ENCODE measurements at regions not wholly inside any gene's neighbourhood (a gene's known extent, or its start where the extent isn't known, plus 50 kb on each side); places are given as distances from the start of the nearest gene placed in this dataset.

GRCh38 chr2:237262838-237263771, 150.9 kb downstream of the COL6A3 start:
- ChIA-PET CTCF (no interaction called here), POLR2A (no interaction called here)
- no peaks in the 10 kb centered on the region for H4K20me1 ChIP-seq (replicated peaks; ENCODE audit: control insufficient read depth, extremely low read depth, insufficient read depth, low read length)
- H3K27ac ChIP-seq (ENCODE audit: insufficient read depth, low read depth, low read length): no peak overlapping the region
- intact Hi-C loops (cut with micrococcal nuclease) (no loop called here), dilution Hi-C loops (cut with MboI; ENCODE audit: extremely low pct_ligation_motif_present, low sequenced_read_pairs) (no loop called here)
- no peaks in the 10 kb centered on the region for H3K79me2 ChIP-seq (ENCODE audit: control insufficient read depth, insufficient read depth, low read length)
- no peaks in the 10 kb centered on the region for H3K27me3 ChIP-seq (ENCODE audit: control insufficient read depth in 2 of 2, insufficient read depth in 2 of 2, low read length in 2 of 2)
- H3K4me3 ChIP-seq (replicated peaks in 1 of 3; ENCODE audit: insufficient read depth in 1 of 3, low read depth in 1 of 3, low read length in 3 of 3): no peak overlapping the region
- no peaks in the 10 kb centered on the region for H3K9me3 ChIP-seq (replicated peaks; ENCODE audit: control insufficient read depth, insufficient read depth, low read length)
- no peak overlapping the region for H3K9ac ChIP-seq (replicated peaks; ENCODE audit: extremely low read depth, insufficient read depth, low read length)
- peaks cover 3% of the 10 kb centered on the region for H3K4me1 ChIP-seq (ENCODE audit: control insufficient read depth, extremely low read depth, insufficient read depth, low read length)
- DNase-seq (ENCODE audit: low read depth, low spot score) (no peak), FAIRE-seq (no peak)
- H3K36me3 ChIP-seq (ENCODE audit: control insufficient read depth in 2 of 2, extremely low read depth in 1 of 2, insufficient read depth in 2 of 2, low read length in 2 of 2): no peaks in the 10 kb centered on the region
- no peak for TF ChIP-seq POLR2AphosphoS5 (IDR thresholded peaks at IDR 0.05; ENCODE audit: insufficient read depth, low read depth, low read length)
- no peak for TF ChIP-seq POLR2A (IDR thresholded peaks at IDR 0.05; ENCODE audit: low read depth, low read length)
- TF ChIP-seq JUN (IDR thresholded peaks at IDR 0.05; ENCODE audit: borderline replicate concordance, insufficient read depth, insufficient read length, low read depth): no peak
- no peak for TF ChIP-seq GATA2 (IDR thresholded peaks at IDR 0.05; ENCODE audit: insufficient read depth, insufficient read length, low read depth, low read length)
- TF ChIP-seq FOS (IDR thresholded peaks at IDR 0.05; ENCODE audit: borderline replicate concordance, insufficient read depth, low read length): no peak
- no peak for TF ChIP-seq EZH2 (IDR thresholded peaks at IDR 0.05; ENCODE audit: borderline replicate concordance, low read depth, low read length, severe bottlenecking)
- no peak for TF ChIP-seq MYC (IDR thresholded peaks at IDR 0.05; ENCODE audit: low read depth, low read length)
- no peak for TF ChIP-seq MAX (IDR thresholded peaks at IDR 0.05; ENCODE audit: insufficient read depth, insufficient read length)
- TF ChIP-seq CTCF (IDR thresholded peaks at IDR 0.05; ENCODE audit: extremely low read depth in 1 of 2, insufficient read depth in 1 of 2, low read depth in 1 of 2, low read length in 2 of 2): no peak
- no peak overlapping the region for H3K4me2 ChIP-seq (ENCODE audit: insufficient read depth, low read length)
- no peaks in the 10 kb centered on the region for H3K9me1 ChIP-seq (replicated peaks; ENCODE audit: control insufficient read depth, extremely low read depth, insufficient read depth, low read length)
- no peak overlapping the region for H2AFZ ChIP-seq (ENCODE audit: low read depth, low read length)
- BruUV-seq (replicated peaks): no TSS peak
